ENCODE measurements at regions not wholly inside any gene's neighbourhood (a gene's known extent, or its start where the extent isn't known, plus 50 kb on each side); places are given as distances from the start of the nearest gene placed in this dataset.
"Not testable (repeated sequence)": the region's sequence is repeated elsewhere in the genome, so short reads cannot be mapped to it uniquely, and the experiment has no call there.

GRCh38 chr9:117936185-117937130 is 232.3 kb downstream of the TLR4 start:
- H3K36me3 ChIP-seq (ENCODE audit: control insufficient read depth, insufficient read depth, low read length) = no peaks in the 10 kb centered on the region
- no peaks in the 10 kb centered on the region for H3K9me3 ChIP-seq (ENCODE audit: control insufficient read depth, insufficient read depth, low read length)
- no peak overlapping the region for H3K4me3 ChIP-seq (ENCODE audit: low read depth, low read length)
- no peaks in the 10 kb centered on the region for H3K27me3 ChIP-seq (ENCODE audit: control insufficient read depth, insufficient read depth, low read length)
- no peak overlapping the region for H3K27ac ChIP-seq (ENCODE audit: low read depth, low read length)
- H3K4me1 ChIP-seq (ENCODE audit: control insufficient read depth, insufficient read depth, low read length) = no peaks in the 10 kb centered on the region
- H3K9ac ChIP-seq (ENCODE audit: low read depth, low read length) = no peak overlapping the region

GRCh38 chr9:117938086-117938485 is 233.9 kb downstream of the TLR4 start:
- H3K27ac ChIP-seq (ENCODE audit: low read depth, low read length) = no peak overlapping the region
- H3K9me3 ChIP-seq (ENCODE audit: control insufficient read depth, insufficient read depth, low read length) = no peaks in the 10 kb centered on the region
- no peaks in the 10 kb centered on the region for H3K27me3 ChIP-seq (ENCODE audit: control insufficient read depth, insufficient read depth, low read length)
- H3K4me1 ChIP-seq (ENCODE audit: control insufficient read depth, insufficient read depth, low read length) = no peaks in the 10 kb centered on the region
- H3K36me3 ChIP-seq (ENCODE audit: control insufficient read depth, insufficient read depth, low read length) = no peaks in the 10 kb centered on the region
- no peak overlapping the region for H3K4me3 ChIP-seq (ENCODE audit: low read depth, low read length)
- no peak overlapping the region for H3K9ac ChIP-seq (ENCODE audit: low read depth, low read length)

GRCh38 chr9:117938896-117939295 is 234.7 kb downstream of the TLR4 start:
- no peaks in the 10 kb centered on the region for H3K27me3 ChIP-seq (ENCODE audit: control insufficient read depth, insufficient read depth, low read length)
- H3K27ac ChIP-seq (ENCODE audit: low read depth, low read length) = no peak overlapping the region
- H3K9me3 ChIP-seq (ENCODE audit: control insufficient read depth, insufficient read depth, low read length) = no peaks in the 10 kb centered on the region
- H3K9ac ChIP-seq (ENCODE audit: low read depth, low read length) = no peak overlapping the region
- peaks cover 2% of the 10 kb centered on the region; the same call in 1 of the 2 replicates for H3K4me1 ChIP-seq (ENCODE audit: control insufficient read depth, insufficient read depth, low read length)
- no peak overlapping the region for H3K4me3 ChIP-seq (ENCODE audit: low read depth, low read length)
- no peaks in the 10 kb centered on the region for H3K36me3 ChIP-seq (ENCODE audit: control insufficient read depth, insufficient read depth, low read length)

- not testable (repeated sequence) for H3K27me3 ChIP-seq (ENCODE audit: control insufficient read depth, insufficient read depth, low read length); H3K36me3 ChIP-seq (ENCODE audit: control insufficient read depth, insufficient read depth, low read length); H3K4me3 ChIP-seq (ENCODE audit: low read depth, low read length); H3K27ac ChIP-seq (ENCODE audit: low read depth, low read length); H3K9me3 ChIP-seq (ENCODE audit: control insufficient read depth, insufficient read depth, low read length); H3K4me1 ChIP-seq (ENCODE audit: control insufficient read depth, insufficient read depth, low read length); H3K9ac ChIP-seq (ENCODE audit: low read depth, low read length)
These were observed 240.5 kb downstream of the TLR4 start for GRCh38 chr9:117944750-117945149.

GRCh38 chr9:117945286-117945685 is 241.1 kb downstream of the TLR4 start:
- Histone ChIP-seq H3K4me3 (ENCODE audit: low read depth, low read length) (no peak overlapping the region), H3K9ac (ENCODE audit: low read depth, low read length) (no peak overlapping the region), H3K27ac (ENCODE audit: low read depth, low read length) (no peak overlapping the region), H3K9me3 (ENCODE audit: control insufficient read depth, insufficient read depth, low read length) (no peaks in the 10 kb centered on the region), H3K36me3 (ENCODE audit: control insufficient read depth, insufficient read depth, low read length) (no peaks in the 10 kb centered on the region), H3K27me3 (ENCODE audit: control insufficient read depth, insufficient read depth, low read length) (no peaks in the 10 kb centered on the region), H3K4me1 (ENCODE audit: control insufficient read depth, insufficient read depth, low read length) (peaks cover 5% of the 10 kb centered on the region; the same call in 1 of the 2 replicates)

- no peaks in the 10 kb centered on the region for H3K27me3 ChIP-seq (ENCODE audit: control insufficient read depth, insufficient read depth, low read length)
- H3K9ac ChIP-seq (ENCODE audit: low read depth, low read length) = no peak overlapping the region
- H3K36me3 ChIP-seq (ENCODE audit: control insufficient read depth, insufficient read depth, low read length) = no peaks in the 10 kb centered on the region
- no peak overlapping the region for H3K27ac ChIP-seq (ENCODE audit: low read depth, low read length)
- no peak overlapping the region for H3K4me3 ChIP-seq (ENCODE audit: low read depth, low read length)
- H3K9me3 ChIP-seq (ENCODE audit: control insufficient read depth, insufficient read depth, low read length) = no peaks in the 10 kb centered on the region
- H3K4me1 ChIP-seq (ENCODE audit: control insufficient read depth, insufficient read depth, low read length) = no peaks in the 10 kb centered on the region
These were observed 246.9 kb downstream of the TLR4 start for GRCh38 chr9:117951127-117951526.

GRCh38 chr9:117952581-117952980 is 248.4 kb downstream of the TLR4 start:
- Histone ChIP-seq H3K27me3 (ENCODE audit: control insufficient read depth, insufficient read depth, low read length) (no peaks in the 10 kb centered on the region), H3K36me3 (ENCODE audit: control insufficient read depth, insufficient read depth, low read length) (no peaks in the 10 kb centered on the region), H3K27ac (ENCODE audit: low read depth, low read length) (no peak overlapping the region), H3K4me3 (ENCODE audit: low read depth, low read length) (no peak overlapping the region), H3K9ac (ENCODE audit: low read depth, low read length) (no peak overlapping the region), H3K9me3 (ENCODE audit: control insufficient read depth, insufficient read depth, low read length) (no peaks in the 10 kb centered on the region), H3K4me1 (ENCODE audit: control insufficient read depth, insufficient read depth, low read length) (no peaks in the 10 kb centered on the region)

- Histone ChIP-seq H3K27me3 (ENCODE audit: control insufficient read depth, insufficient read depth, low read length) (no peaks in the 10 kb centered on the region), H3K4me3 (ENCODE audit: low read depth, low read length) (no peak overlapping the region), H3K9ac (ENCODE audit: low read depth, low read length) (no peak overlapping the region), H3K4me1 (ENCODE audit: control insufficient read depth, insufficient read depth, low read length) (peaks cover 8% of the 10 kb centered on the region), H3K27ac (ENCODE audit: low read depth, low read length) (no peak overlapping the region), H3K9me3 (ENCODE audit: control insufficient read depth, insufficient read depth, low read length) (no peaks in the 10 kb centered on the region), H3K36me3 (ENCODE audit: control insufficient read depth, insufficient read depth, low read length) (no peaks in the 10 kb centered on the region)
These were observed 253.1 kb downstream of the TLR4 start for GRCh38 chr9:117957267-117957666.

- Histone ChIP-seq H3K36me3 (ENCODE audit: control insufficient read depth, insufficient read depth, low read length) (no peaks in the 10 kb centered on the region), H3K4me3 (ENCODE audit: low read depth, low read length) (no peak overlapping the region), H3K27ac (ENCODE audit: low read depth, low read length) (no peak overlapping the region), H3K9me3 (ENCODE audit: control insufficient read depth, insufficient read depth, low read length) (no peaks in the 10 kb centered on the region), H3K9ac (ENCODE audit: low read depth, low read length) (no peak overlapping the region), H3K27me3 (ENCODE audit: control insufficient read depth, insufficient read depth, low read length) (no peaks in the 10 kb centered on the region), H3K4me1 (ENCODE audit: control insufficient read depth, insufficient read depth, low read length) (peaks cover 8% of the 10 kb centered on the region)
These were observed 254.5 kb downstream of the TLR4 start for GRCh38 chr9:117958726-117959125.

GRCh38 chr9:117963493-117964090 is 259.4 kb downstream of the TLR4 start:
- H3K9me3 ChIP-seq (ENCODE audit: control insufficient read depth, insufficient read depth, low read length) = no peaks in the 10 kb centered on the region
- H3K4me1 ChIP-seq (ENCODE audit: control insufficient read depth, insufficient read depth, low read length) = peaks cover 5% of the 10 kb centered on the region
- no peak overlapping the region for H3K4me3 ChIP-seq (ENCODE audit: low read depth, low read length)
- H3K27ac ChIP-seq (ENCODE audit: low read depth, low read length) = no peak overlapping the region
- H3K9ac ChIP-seq (ENCODE audit: low read depth, low read length) = no peak overlapping the region
- no peaks in the 10 kb centered on the region for H3K36me3 ChIP-seq (ENCODE audit: control insufficient read depth, insufficient read depth, low read length)
- H3K27me3 ChIP-seq (ENCODE audit: control insufficient read depth, insufficient read depth, low read length) = no peaks in the 10 kb centered on the region

GRCh38 chr9:117970276-117971050 is 266.3 kb downstream of the TLR4 start:
- no peaks in the 10 kb centered on the region for H3K9me3 ChIP-seq (ENCODE audit: control insufficient read depth, insufficient read depth, low read length)
- H3K4me3 ChIP-seq (ENCODE audit: low read depth, low read length) = no peak overlapping the region
- H3K36me3 ChIP-seq (ENCODE audit: control insufficient read depth, insufficient read depth, low read length) = no peaks in the 10 kb centered on the region
- no peaks in the 10 kb centered on the region for H3K4me1 ChIP-seq (ENCODE audit: control insufficient read depth, insufficient read depth, low read length)
- H3K9ac ChIP-seq (ENCODE audit: low read depth, low read length) = no peak overlapping the region
- no peaks in the 10 kb centered on the region for H3K27me3 ChIP-seq (ENCODE audit: control insufficient read depth, insufficient read depth, low read length)
- no peak overlapping the region for H3K27ac ChIP-seq (ENCODE audit: low read depth, low read length)
